GM23338 (cell line): ENCODE measurements at regions not wholly inside any gene's neighbourhood (a gene's known extent, or its start where the extent isn't known, plus 50 kb on each side); places are given as distances from the start of the nearest gene placed in this dataset.

Experiments used
- ATAC-seq: fragments of 200-7000 bp; cut with Tn5 transposase; 3 replicates; pipeline ENCODE4 v1.9.1; 2020
- DNase-seq: peaks from one replicate; pipeline ENCODE4 v3.0.0-alpha.2; 2015; ENCODE audit warnings: low spot score
- H2AFZ ChIP-seq: fragments of 200-600 bp; sonication (generic); 2 replicates; pipeline ENCODE4 v1.8.0; 2016; ENCODE audit warnings: antibody characterized with exemption, mild to moderate bottlenecking, moderate library complexity
- H3F3A ChIP-seq: fragments of 200-600 bp; sonication (generic); replicated peaks from 2 replicates; pipeline ENCODE4 v1.8.0; 2017; ENCODE audit warnings: antibody characterized with exemption, mixed run types, low read depth
- H3K27ac ChIP-seq: fragments of 200-600 bp; sonication (generic); 2 replicates; pipeline ENCODE4 v1.6.1; 2016; ENCODE audit warnings: low read depth
- H3K27me3 ChIP-seq: fragments of 200-600 bp; sonication (generic); 2 replicates; pipeline ENCODE4 v1.8.0; 2016; ENCODE audit warnings: mild to moderate bottlenecking, mixed run types, moderate library complexity; ENCODE audit not compliant: insufficient read depth
- H3K36me3 ChIP-seq: fragments of 200-600 bp; sonication (generic); 2 replicates; pipeline ENCODE4 v1.8.0; 2016; ENCODE audit warnings: mild to moderate bottlenecking; ENCODE audit not compliant: insufficient read depth
- H3K4me1 ChIP-seq: fragments of 200-600 bp; sonication (generic); 2 replicates; pipeline ENCODE4 v1.8.0; 2016; ENCODE audit warnings: mild to moderate bottlenecking, moderate library complexity; ENCODE audit not compliant: insufficient read depth
- H3K4me2 ChIP-seq: fragments of 200-600 bp; sonication (generic); 2 replicates; pipeline ENCODE4 v1.7.1; 2017; ENCODE audit warnings: mixed run types
- H3K4me3 ChIP-seq: fragments of 200-600 bp; sonication (generic); 2 replicates; pipeline ENCODE4 v1.6.1; 2016; ENCODE audit warnings: mixed run types
- H3K79me2 ChIP-seq: fragments of 200-600 bp; sonication (generic); replicated peaks from 2 replicates; pipeline ENCODE4 v1.8.0; 2017; ENCODE audit warnings: mild to moderate bottlenecking; ENCODE audit not compliant: insufficient read depth
- H3K9me2 ChIP-seq: fragments of 200-600 bp; sonication (generic); 2 replicates; pipeline ENCODE4 v1.8.0; 2017; ENCODE audit not compliant: insufficient read depth
- H4K20me1 ChIP-seq: fragments of 200-600 bp; sonication (generic); replicated peaks from 2 replicates; pipeline ENCODE4 v1.8.0; 2017; ENCODE audit warnings: mild to moderate bottlenecking; ENCODE audit not compliant: insufficient read depth
- H3K27ac Mint-ChIP-seq: 2 replicates; pipeline ENCODE4 v1.8.0; 2020; ENCODE audit warnings: inconsistent platforms, mild to moderate bottlenecking, moderate library complexity, mixed read lengths
- H3K27me3 Mint-ChIP-seq: 3 replicates; pipeline ENCODE4 v1.8.0; 2022; ENCODE audit warnings: low read depth, mild to moderate bottlenecking, moderate library complexity, mixed read lengths, inconsistent platforms; ENCODE audit not compliant: insufficient read depth, poor library complexity
- H3K36me3 Mint-ChIP-seq: 3 replicates; pipeline ENCODE4 v1.8.0; 2021; ENCODE audit warnings: low read depth, mild to moderate bottlenecking, inconsistent platforms, moderate library complexity, mixed read lengths
- H3K4me1 Mint-ChIP-seq: 3 replicates; pipeline ENCODE4 v1.8.0; 2020; ENCODE audit warnings: mild to moderate bottlenecking, inconsistent platforms, mixed read lengths
- H3K4me3 Mint-ChIP-seq: 3 replicates; pipeline ENCODE4 v1.8.0; 2021; ENCODE audit warnings: moderate library complexity, mild to moderate bottlenecking, inconsistent platforms, mixed read lengths
- H3K9me3 Mint-ChIP-seq: 3 replicates; pipeline ENCODE4 v1.8.0; 2020; ENCODE audit warnings: moderate library complexity, mild to moderate bottlenecking, inconsistent platforms, mixed read lengths
- CREB1 ChIP-seq: fragments of 250-450 bp; sonication (Bioruptor Pico); IDR thresholded peaks from 2 replicates; pipeline ENCODE4 v1.5.0; 2020; ENCODE audit warnings: low read depth, mild to moderate bottlenecking, moderate library complexity
- EZH2 ChIP-seq: fragments of 200-600 bp; sonication (generic); IDR thresholded peaks from one replicate; pipeline ENCODE4 v1.8.0; 2017; ENCODE audit warnings: antibody characterized with exemption, mild to moderate bottlenecking, low read depth; ENCODE audit not compliant: unreplicated experiment
- JUNB ChIP-seq: IDR thresholded peaks from one replicate; pipeline ENCODE4 v1.6.1; 2016; ENCODE audit warnings: antibody characterized with exemption; ENCODE audit not compliant: unreplicated experiment
- NANOG ChIP-seq: IDR thresholded peaks from 2 replicates; pipeline ENCODE4 v1.6.1; 2016; ENCODE audit warnings: antibody characterized with exemption, borderline replicate concordance
- POLR2AphosphoS5 ChIP-seq: IDR thresholded peaks from 2 replicates; pipeline ENCODE4 v1.6.1; 2016; ENCODE audit warnings: antibody characterized with exemption, low read depth
- STAT1 ChIP-seq: IDR thresholded peaks from one replicate; pipeline ENCODE4 v1.6.1; 2016; ENCODE audit warnings: antibody characterized with exemption; ENCODE audit not compliant: unreplicated experiment
- ZNF114 ChIP-seq: fragments of 250-450 bp; sonication (Bioruptor Pico); IDR thresholded peaks from 2 replicates; pipeline ENCODE4 v1.5.0; 2020; ENCODE audit warnings: mild to moderate bottlenecking, moderate library complexity
- ZNF331 ChIP-seq: fragments of 250-450 bp; sonication (Bioruptor Pico); IDR thresholded peaks from 2 replicates; pipeline ENCODE4 v1.5.0; 2020; ENCODE audit warnings: low read depth, mild to moderate bottlenecking, moderate library complexity
- TF ChIP-seq, protein P1 (sequence below): IDR thresholded peaks from 2 replicates; pipeline ENCODE4 v1.6.1; 2016; ENCODE audit warnings: antibody characterized with exemption
- TF ChIP-seq, protein P2 (sequence below): IDR thresholded peaks from one replicate; pipeline ENCODE4 v1.6.1; 2018; ENCODE audit warnings: antibody characterized with exemption; ENCODE audit not compliant: unreplicated experiment
- TF ChIP-seq, protein P3 (sequence below): fragments of 250-450 bp; sonication (Bioruptor Pico); IDR thresholded peaks from 2 replicates; pipeline ENCODE4 v1.5.0; 2020; ENCODE audit warnings: mild to moderate bottlenecking, moderate library complexity

DNA sequence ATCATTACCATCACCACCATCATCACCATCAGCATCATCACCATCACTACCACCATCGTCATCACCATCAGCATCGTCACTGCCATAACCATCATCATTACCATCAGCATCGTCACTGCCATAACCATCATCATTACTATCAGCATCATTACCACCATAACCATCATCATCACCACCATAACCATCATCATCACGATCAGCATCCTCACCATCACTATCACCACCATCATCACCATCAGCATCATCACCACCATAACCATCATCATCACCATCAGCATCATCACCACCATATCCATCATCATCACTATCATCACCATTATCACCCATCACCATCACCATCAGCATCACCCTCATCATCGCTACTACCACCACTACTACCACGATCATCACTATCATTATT, 493.9 kb upstream of the TBX3 start:
- no peaks in the 10 kb centered on the region for H4K20me1 ChIP-seq
- H3K4me2 ChIP-seq: no peak overlapping the region
- H3K4me1 Mint-ChIP-seq: no peaks in the 10 kb centered on the region
- H3K4me1 ChIP-seq: no peaks in the 10 kb centered on the region
- no peak overlapping the region for H3K27ac ChIP-seq
- H3K9me2 ChIP-seq: peaks cover 7% of the 10 kb centered on the region; the same call in 1 of the 2 replicates
- H3K36me3 Mint-ChIP-seq: no peaks in the 10 kb centered on the region
- no peak overlapping the region for H3K4me3 ChIP-seq
- ATAC-seq: no peak
- DNase-seq: no peak
- no peak overlapping the region for H2AFZ ChIP-seq
- H3K27me3 Mint-ChIP-seq: no peaks in the 10 kb centered on the region
- H3F3A ChIP-seq: no peaks in the 10 kb centered on the region
- H3K27ac Mint-ChIP-seq: no peak overlapping the region
- no peaks in the 10 kb centered on the region for H3K9me3 Mint-ChIP-seq
- H3K36me3 ChIP-seq: no peaks in the 10 kb centered on the region
- no peak overlapping the region for H3K4me3 Mint-ChIP-seq
- no peaks in the 10 kb centered on the region for H3K79me2 ChIP-seq
- H3K27me3 ChIP-seq: no peaks in the 10 kb centered on the region
- TF ChIP-seq EZH2 (no peak), ZNF114 (CRISPR knock-in tag) (no peak), POLR2AphosphoS5 (no peak), STAT1 (no peak), ZNF331 (no peak), JUNB (no peak), CREB1 (CRISPR knock-in tag) (no peak)
- TF ChIP-seq, protein P1, sequence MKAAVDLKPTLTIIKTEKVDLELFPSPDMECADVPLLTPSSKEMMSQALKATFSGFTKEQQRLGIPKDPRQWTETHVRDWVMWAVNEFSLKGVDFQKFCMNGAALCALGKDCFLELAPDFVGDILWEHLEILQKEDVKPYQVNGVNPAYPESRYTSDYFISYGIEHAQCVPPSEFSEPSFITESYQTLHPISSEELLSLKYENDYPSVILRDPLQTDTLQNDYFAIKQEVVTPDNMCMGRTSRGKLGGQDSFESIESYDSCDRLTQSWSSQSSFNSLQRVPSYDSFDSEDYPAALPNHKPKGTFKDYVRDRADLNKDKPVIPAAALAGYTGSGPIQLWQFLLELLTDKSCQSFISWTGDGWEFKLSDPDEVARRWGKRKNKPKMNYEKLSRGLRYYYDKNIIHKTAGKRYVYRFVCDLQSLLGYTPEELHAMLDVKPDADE: no peak
- TF ChIP-seq, protein P2, sequence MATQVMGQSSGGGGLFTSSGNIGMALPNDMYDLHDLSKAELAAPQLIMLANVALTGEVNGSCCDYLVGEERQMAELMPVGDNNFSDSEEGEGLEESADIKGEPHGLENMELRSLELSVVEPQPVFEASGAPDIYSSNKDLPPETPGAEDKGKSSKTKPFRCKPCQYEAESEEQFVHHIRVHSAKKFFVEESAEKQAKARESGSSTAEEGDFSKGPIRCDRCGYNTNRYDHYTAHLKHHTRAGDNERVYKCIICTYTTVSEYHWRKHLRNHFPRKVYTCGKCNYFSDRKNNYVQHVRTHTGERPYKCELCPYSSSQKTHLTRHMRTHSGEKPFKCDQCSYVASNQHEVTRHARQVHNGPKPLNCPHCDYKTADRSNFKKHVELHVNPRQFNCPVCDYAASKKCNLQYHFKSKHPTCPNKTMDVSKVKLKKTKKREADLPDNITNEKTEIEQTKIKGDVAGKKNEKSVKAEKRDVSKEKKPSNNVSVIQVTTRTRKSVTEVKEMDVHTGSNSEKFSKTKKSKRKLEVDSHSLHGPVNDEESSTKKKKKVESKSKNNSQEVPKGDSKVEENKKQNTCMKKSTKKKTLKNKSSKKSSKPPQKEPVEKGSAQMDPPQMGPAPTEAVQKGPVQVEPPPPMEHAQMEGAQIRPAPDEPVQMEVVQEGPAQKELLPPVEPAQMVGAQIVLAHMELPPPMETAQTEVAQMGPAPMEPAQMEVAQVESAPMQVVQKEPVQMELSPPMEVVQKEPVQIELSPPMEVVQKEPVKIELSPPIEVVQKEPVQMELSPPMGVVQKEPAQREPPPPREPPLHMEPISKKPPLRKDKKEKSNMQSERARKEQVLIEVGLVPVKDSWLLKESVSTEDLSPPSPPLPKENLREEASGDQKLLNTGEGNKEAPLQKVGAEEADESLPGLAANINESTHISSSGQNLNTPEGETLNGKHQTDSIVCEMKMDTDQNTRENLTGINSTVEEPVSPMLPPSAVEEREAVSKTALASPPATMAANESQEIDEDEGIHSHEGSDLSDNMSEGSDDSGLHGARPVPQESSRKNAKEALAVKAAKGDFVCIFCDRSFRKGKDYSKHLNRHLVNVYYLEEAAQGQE: no peak

DNA sequence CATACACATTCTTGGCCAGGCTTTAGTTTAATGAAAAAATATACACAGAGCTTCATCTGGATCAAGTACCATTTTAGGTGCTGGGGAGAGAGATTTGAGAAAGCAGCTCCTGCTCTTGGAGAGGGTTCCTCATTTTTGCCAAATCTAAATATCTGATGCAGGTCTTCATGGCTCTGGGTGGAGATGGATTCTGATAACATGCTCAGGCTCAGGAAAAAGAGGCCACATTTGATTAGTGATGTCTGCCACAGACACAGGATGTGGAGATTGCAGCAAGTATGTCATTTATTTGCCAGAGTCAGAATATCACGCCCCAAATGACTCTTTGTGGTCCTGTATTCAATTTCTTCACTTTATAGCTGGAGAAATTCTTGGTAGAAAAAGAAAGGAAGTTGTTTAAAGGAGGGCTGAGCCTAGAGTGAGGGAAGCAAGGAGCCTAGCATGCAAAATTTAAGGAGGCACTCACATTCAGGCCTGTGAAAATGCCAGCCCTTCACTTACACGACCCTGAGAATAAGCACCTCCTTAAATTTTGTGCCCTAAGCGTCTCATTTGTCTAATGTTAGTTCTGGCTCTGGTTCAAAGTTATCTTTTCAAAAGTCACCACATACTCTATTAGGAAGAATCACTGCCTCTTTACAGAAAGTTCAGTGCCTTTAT, 492.9 kb upstream of the TBX3 start:
- no peaks in the 10 kb centered on the region for H3F3A ChIP-seq
- ATAC-seq: no peak
- H2AFZ ChIP-seq: no peak overlapping the region
- no peak overlapping the region for H3K4me3 Mint-ChIP-seq
- H3K4me2 ChIP-seq: no peak overlapping the region
- no peaks in the 10 kb centered on the region for H3K36me3 ChIP-seq
- no peaks in the 10 kb centered on the region for H3K27me3 ChIP-seq
- H3K4me3 ChIP-seq: no peak overlapping the region
- H3K27ac Mint-ChIP-seq: no peak overlapping the region
- H3K9me3 Mint-ChIP-seq: no peaks in the 10 kb centered on the region
- H3K36me3 Mint-ChIP-seq: no peaks in the 10 kb centered on the region
- no peaks in the 10 kb centered on the region for H3K4me1 Mint-ChIP-seq
- no peaks in the 10 kb centered on the region for H3K79me2 ChIP-seq
- peaks cover 7% of the 10 kb centered on the region; the same call in 1 of the 2 replicates for H3K9me2 ChIP-seq
- H4K20me1 ChIP-seq: no peaks in the 10 kb centered on the region
- no peaks in the 10 kb centered on the region for H3K27me3 Mint-ChIP-seq
- no peak overlapping the region for H3K27ac ChIP-seq
- no peaks in the 10 kb centered on the region for H3K4me1 ChIP-seq
- no peak for DNase-seq
- TF ChIP-seq STAT1 (no peak), NANOG (no peak), ZNF331 (no peak), JUNB (no peak)
- TF ChIP-seq, protein P3, sequence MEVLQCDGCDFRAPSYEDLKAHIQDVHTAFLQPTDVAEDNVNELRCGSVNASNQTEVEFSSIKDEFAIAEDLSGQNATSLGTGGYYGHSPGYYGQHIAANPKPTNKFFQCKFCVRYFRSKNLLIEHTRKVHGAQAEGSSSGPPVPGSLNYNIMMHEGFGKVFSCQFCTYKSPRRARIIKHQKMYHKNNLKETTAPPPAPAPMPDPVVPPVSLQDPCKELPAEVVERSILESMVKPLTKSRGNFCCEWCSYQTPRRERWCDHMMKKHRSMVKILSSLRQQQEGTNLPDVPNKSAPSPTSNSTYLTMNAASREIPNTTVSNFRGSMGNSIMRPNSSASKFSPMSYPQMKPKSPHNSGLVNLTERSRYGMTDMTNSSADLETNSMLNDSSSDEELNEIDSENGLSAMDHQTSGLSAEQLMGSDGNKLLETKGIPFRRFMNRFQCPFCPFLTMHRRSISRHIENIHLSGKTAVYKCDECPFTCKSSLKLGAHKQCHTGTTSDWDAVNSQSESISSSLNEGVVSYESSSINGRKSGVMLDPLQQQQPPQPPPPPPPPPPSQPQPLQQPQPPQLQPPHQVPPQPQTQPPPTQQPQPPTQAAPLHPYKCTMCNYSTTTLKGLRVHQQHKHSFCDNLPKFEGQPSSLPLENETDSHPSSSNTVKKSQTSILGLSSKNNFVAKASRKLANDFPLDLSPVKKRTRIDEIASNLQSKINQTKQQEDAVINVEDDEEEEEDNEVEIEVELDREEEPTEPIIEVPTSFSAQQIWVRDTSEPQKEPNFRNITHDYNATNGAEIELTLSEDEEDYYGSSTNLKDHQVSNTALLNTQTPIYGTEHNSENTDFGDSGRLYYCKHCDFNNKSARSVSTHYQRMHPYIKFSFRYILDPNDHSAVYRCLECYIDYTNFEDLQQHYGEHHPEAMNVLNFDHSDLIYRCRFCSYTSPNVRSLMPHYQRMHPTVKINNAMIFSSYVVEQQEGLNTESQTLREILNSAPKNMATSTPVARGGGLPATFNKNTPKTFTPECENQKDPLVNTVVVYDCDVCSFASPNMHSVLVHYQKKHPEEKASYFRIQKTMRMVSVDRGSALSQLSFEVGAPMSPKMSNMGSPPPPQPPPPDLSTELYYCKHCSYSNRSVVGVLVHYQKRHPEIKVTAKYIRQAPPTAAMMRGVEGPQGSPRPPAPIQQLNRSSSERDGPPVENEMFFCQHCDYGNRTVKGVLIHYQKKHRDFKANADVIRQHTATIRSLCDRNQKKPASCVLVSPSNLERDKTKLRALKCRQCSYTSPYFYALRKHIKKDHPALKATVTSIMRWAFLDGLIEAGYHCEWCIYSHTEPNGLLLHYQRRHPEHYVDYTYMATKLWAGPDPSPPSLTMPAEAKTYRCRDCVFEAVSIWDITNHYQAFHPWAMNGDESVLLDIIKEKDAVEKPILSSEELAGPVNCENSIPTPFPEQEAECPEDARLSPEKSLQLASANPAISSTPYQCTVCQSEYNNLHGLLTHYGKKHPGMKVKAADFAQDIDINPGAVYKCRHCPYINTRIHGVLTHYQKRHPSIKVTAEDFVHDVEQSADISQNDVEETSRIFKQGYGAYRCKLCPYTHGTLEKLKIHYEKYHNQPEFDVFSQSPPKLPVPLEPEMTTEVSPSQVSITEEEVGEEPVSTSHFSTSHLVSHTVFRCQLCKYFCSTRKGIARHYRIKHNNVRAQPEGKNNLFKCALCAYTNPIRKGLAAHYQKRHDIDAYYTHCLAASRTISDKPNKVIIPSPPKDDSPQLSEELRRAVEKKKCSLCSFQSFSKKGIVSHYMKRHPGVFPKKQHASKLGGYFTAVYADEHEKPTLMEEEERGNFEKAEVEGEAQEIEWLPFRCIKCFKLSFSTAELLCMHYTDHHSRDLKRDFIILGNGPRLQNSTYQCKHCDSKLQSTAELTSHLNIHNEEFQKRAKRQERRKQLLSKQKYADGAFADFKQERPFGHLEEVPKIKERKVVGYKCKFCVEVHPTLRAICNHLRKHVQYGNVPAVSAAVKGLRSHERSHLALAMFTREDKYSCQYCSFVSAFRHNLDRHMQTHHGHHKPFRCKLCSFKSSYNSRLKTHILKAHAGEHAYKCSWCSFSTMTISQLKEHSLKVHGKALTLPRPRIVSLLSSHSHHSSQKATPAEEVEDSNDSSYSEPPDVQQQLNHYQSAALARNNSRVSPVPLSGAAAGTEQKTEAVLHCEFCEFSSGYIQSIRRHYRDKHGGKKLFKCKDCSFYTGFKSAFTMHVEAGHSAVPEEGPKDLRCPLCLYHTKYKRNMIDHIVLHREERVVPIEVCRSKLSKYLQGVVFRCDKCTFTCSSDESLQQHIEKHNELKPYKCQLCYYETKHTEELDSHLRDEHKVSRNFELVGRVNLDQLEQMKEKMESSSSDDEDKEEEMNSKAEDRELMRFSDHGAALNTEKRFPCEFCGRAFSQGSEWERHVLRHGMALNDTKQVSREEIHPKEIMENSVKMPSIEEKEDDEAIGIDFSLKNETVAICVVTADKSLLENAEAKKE (CRISPR knock-in tag): no peak
